K562 (cell line): ENCODE measurements at regions not wholly inside any gene's neighbourhood (a gene's known extent, or its start where the extent isn't known, plus 50 kb on each side); places are given as distances from the start of the nearest gene placed in this dataset.

Source experiments
- ADNP ChIP-seq: fragments of 200-800 bp; sonication (Bioruptor generic); IDR thresholded peaks from 2 replicates; pipeline ENCODE4 v1.6.1; 2016; ENCODE audit warnings: missing genetic modification characterization, missing compliant biosample characterization
- EZH2 ChIP-seq: IDR thresholded peaks from 2 replicates; pipeline ENCODE4 v1.6.1; 2012; ENCODE audit warnings: low read depth, mild to moderate bottlenecking, inconsistent platforms, low read length, borderline replicate concordance
- GATA2 ChIP-seq: sonication (generic); formaldehyde crosslinking; IDR thresholded peaks from 2 replicates; pipeline ENCODE4 v1.4.0; 2020; ENCODE audit warnings: mild to moderate bottlenecking, missing genetic modification reagents
- GATAD2B ChIP-seq: fragments of 450-650 bp; IDR thresholded peaks from 2 replicates; pipeline ENCODE4 v1.6.1; 2017; ENCODE audit warnings: mild to moderate bottlenecking, borderline replicate concordance
- HEY1 ChIP-seq: fragments of 250-450 bp; sonication (Bioruptor Pico); IDR thresholded peaks from 2 replicates; pipeline ENCODE4 v1.5.0; 2020; ENCODE audit warnings: mild to moderate bottlenecking, moderate library complexity, borderline replicate concordance
- HOXB6 ChIP-seq: fragments of 250-450 bp; sonication (Bioruptor Pico); IDR thresholded peaks from 2 replicates; pipeline ENCODE4 v1.5.1; 2022; ENCODE audit warnings: mild to moderate bottlenecking, borderline replicate concordance
- KLF16 ChIP-seq: IDR thresholded peaks from 2 replicates; pipeline ENCODE4 v1.6.1; 2016; ENCODE audit warnings: antibody characterized with exemption
- KLF6 ChIP-seq: fragments of 250-450 bp; sonication (Bioruptor Pico); IDR thresholded peaks from 2 replicates; pipeline ENCODE4 v1.4.0; 2020; ENCODE audit warnings: mild to moderate bottlenecking, moderate library complexity, borderline replicate concordance
- MAFK ChIP-seq: IDR thresholded peaks from 2 replicates; pipeline ENCODE4 v1.6.1; 2011; ENCODE audit warnings: low read length, improper control_type of control experiment
- RBM17 ChIP-seq: fragments of 200-400 bp; formaldehyde crosslinking; IDR thresholded peaks from 2 replicates; pipeline ENCODE4 v1.6.1; 2017; ENCODE audit warnings: low read depth, mild to moderate bottlenecking, low read length, borderline replicate concordance
- SP1 ChIP-seq: sonication (generic); formaldehyde crosslinking; IDR thresholded peaks from 2 replicates; pipeline ENCODE4 v1.8.1; 2022; ENCODE audit warnings: mild to moderate bottlenecking, missing genetic modification reagents
- USF2 ChIP-seq: sonication (generic); formaldehyde crosslinking; IDR thresholded peaks from 2 replicates; pipeline ENCODE4 v1.5.0; 2020; ENCODE audit warnings: missing genetic modification reagents
- VEZF1 ChIP-seq: fragments of 200-800 bp; sonication (Bioruptor generic); IDR thresholded peaks from 2 replicates; pipeline ENCODE4 v1.6.1; 2017; ENCODE audit warnings: missing genetic modification characterization, missing compliant biosample characterization
- ZEB2 ChIP-seq: fragments of 450-650 bp; IDR thresholded peaks from 2 replicates; pipeline ENCODE4 v1.6.1; 2016
- ZNF398 ChIP-seq: fragments of 250-450 bp; sonication (Bioruptor Pico); IDR thresholded peaks from 2 replicates; pipeline ENCODE4 v1.8.0; 2021; ENCODE audit warnings: moderate library complexity, mild to moderate bottlenecking, inconsistent platforms
- ZNF583 ChIP-seq: fragments of 250-450 bp; sonication (Bioruptor Pico); IDR thresholded peaks from 2 replicates; pipeline ENCODE4 v1.4.0; 2020

- TF ChIP-seq GATAD2B, result peak; percentile 84
- TF ChIP-seq ADNP (tag), result no peak
- TF ChIP-seq EZH2, result no peak
- 0 out of 2 replicates have a peak, but pooled peaks have one; percentile 15 for TF ChIP-seq ZNF583 (CRISPR knock-in tag)
- TF ChIP-seq KLF16, result no peak
- peak; percentile 33; the same call in 1 of the 2 replicates for TF ChIP-seq GATA2 (CRISPR knock-in tag)
- TF ChIP-seq MAFK, result no peak
- TF ChIP-seq HEY1 (CRISPR knock-in tag), result no peak
- peak; percentile 60; the same call in 1 of the 2 replicates for TF ChIP-seq ZEB2
- no peak for TF ChIP-seq USF2 (CRISPR knock-in tag)
- no peak for TF ChIP-seq KLF6 (CRISPR knock-in tag)
- TF ChIP-seq HOXB6, result no peak
- TF ChIP-seq SP1, result no peak
- peak; percentile 47 for TF ChIP-seq VEZF1 (CRISPR knock-in tag)
- TF ChIP-seq ZNF398 (CRISPR knock-in tag), result no peak
- no peak for TF ChIP-seq RBM17
Measured at GRCh38 chr4:10185518-10186227, 69.1 kb upstream of the WDR1 start (continued).
